CD4-positive, alpha-beta T cell treated with Interleukin-4 for 1 hour (primary cell): ENCODE measurements at regions not wholly inside any gene's neighbourhood (a gene's known extent, or its start where the extent isn't known, plus 50 kb on each side); places are given as distances from the start of the nearest gene placed in this dataset.
"Not testable (repeated sequence)": the region's sequence is repeated elsewhere in the genome, so short reads cannot be mapped to it uniquely, and the experiment has no call there.

Source experiments
- DNase-seq, 2 donors: peaks; one replicate each; pipeline ENCODE4 v3.0.0-alpha.2; 2020 to 2022

- no peak for DNase-seq
These were observed 134.4 kb upstream of the TOP1 start for GRCh38 chr20:40894237-40894630.

GRCh38 chr20:40895182-40895581 lies 133.4 kb upstream of the TOP1 start:
- DNase-seq = no peak

GRCh38 chr20:40896814-40897700 lies 131.6 kb upstream of the TOP1 start:
- no peak for DNase-seq

- DNase-seq = no peak
These were observed 129.3 kb upstream of the TOP1 start for GRCh38 chr20:40899344-40899743.

GRCh38 chr20:40900666-40901215 lies 127.9 kb upstream of the TOP1 start:
- no peak for DNase-seq

GRCh38 chr20:40902661-40903060 lies 126.0 kb upstream of the TOP1 start:
- DNase-seq = no peak

- no peak for DNase-seq
These were observed 120.3 kb upstream of the TOP1 start for GRCh38 chr20:40908309-40908708.

GRCh38 chr20:40909489-40909888 lies 119.1 kb upstream of the TOP1 start:
- not testable (repeated sequence) for DNase-seq

- not testable (repeated sequence) for DNase-seq
These were observed 118.2 kb upstream of the TOP1 start for GRCh38 chr20:40910436-40910835.

- DNase-seq = not testable (repeated sequence)
These were observed 117.5 kb upstream of the TOP1 start for GRCh38 chr20:40911152-40911551.

- DNase-seq = no peak
These were observed 115.1 kb upstream of the TOP1 start for GRCh38 chr20:40913224-40914185.

GRCh38 chr20:40915756-40916155 lies 112.9 kb upstream of the TOP1 start:
- DNase-seq = no peak

GRCh38 chr20:40916276-40916675 lies 112.3 kb upstream of the TOP1 start:
- no peak for DNase-seq

GRCh38 chr20:40920291-40920690 lies 108.3 kb upstream of the TOP1 start:
- DNase-seq = no peak

- no peak for DNase-seq
These were observed 105.8 kb upstream of the TOP1 start for GRCh38 chr20:40922865-40923264.

- no peak for DNase-seq
These were observed 102.7 kb upstream of the TOP1 start for GRCh38 chr20:40925829-40926510.

GRCh38 chr20:40926928-40927327 lies 101.7 kb upstream of the TOP1 start:
- no peak for DNase-seq

GRCh38 chr20:40930561-40930960 lies 98.1 kb upstream of the TOP1 start:
- DNase-seq = no peak

- DNase-seq = no peak
These were observed 97.1 kb upstream of the TOP1 start for GRCh38 chr20:40931410-40932044.

- DNase-seq = no peak
These were observed 96.2 kb upstream of the TOP1 start for GRCh38 chr20:40932436-40932835.

- no peak for DNase-seq
These were observed 94.9 kb upstream of the TOP1 start for GRCh38 chr20:40933758-40934157.

GRCh38 chr20:40938020-40938419 lies 90.6 kb upstream of the TOP1 start:
- DNase-seq = no peak
